HuH-7 (cell line): ENCODE measurements at regions not wholly inside any gene's neighbourhood (a gene's known extent, or its start where the extent isn't known, plus 50 kb on each side); places are given as distances from the start of the nearest gene placed in this dataset.

Experiments used
- DNase-seq: peaks from one replicate; pipeline ENCODE4 v3.0.0; 2011; ENCODE audit warnings: low spot score

DNA sequence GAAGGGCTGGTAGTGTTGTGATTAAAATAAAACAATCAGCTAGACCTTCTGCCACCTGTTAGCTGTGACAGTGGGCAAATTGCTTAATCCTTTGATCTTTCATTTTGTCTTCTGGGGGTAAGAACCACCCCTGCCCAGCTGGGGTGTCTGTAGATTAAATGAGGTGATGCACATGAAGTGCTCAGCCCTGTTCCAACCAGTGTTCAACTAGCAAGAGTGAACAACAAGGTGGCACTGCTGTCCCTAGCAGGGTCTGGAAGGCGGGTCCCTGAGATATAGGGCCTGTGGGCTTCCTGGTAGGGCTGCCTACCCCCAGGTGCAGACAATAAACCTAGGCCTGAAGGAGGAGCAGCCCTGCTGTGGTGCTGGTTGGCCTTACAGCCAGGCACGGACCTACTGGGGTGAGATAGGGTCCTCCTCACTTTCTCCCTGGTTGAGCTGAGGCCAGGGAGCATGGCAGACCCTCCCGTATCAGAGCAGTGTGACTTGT, 60.6 kb downstream of the ARL6IP4 start:
- no peak for DNase-seq

DNA sequence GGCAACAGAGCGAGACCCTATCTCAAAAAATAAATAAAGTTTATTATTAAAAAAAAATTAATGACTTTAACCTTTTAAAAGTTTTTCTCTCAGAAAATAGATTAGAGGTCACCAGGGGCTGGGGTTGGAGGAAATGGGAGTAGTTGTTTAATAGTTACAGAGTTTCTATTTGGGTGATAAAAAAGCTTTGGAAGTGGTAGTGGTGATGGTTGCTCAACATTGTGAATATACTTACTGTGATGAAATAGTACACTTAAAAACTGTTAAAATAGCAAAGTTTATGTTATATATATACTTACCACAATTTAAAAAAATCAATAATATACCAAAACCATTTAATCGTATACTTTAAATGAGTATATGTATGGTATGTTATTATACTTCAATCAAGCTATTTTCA, 59.6 kb downstream of the ARL6IP4 start:
- DNase-seq: no peak

DNA sequence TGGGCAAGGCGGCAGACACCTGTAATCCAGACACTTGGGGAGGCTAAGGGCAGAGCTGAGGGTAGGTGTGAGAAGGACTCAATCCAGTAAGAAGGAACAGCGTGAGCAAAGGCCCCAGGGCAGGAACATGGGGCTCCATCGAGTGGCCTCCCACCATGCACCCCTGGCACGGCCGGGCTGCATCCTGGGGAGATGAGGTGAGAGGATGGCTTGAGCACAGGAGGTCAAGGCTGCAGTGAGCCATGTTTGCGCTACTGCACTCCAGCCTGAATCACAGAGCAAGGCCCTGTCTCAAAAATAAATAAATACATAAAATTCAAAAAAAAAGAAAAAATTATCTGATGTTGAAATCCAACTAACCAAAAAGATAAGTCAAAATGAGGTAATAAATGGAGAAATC, 58.5 kb downstream of the ARL6IP4 start:
- no peak for DNase-seq

DNA sequence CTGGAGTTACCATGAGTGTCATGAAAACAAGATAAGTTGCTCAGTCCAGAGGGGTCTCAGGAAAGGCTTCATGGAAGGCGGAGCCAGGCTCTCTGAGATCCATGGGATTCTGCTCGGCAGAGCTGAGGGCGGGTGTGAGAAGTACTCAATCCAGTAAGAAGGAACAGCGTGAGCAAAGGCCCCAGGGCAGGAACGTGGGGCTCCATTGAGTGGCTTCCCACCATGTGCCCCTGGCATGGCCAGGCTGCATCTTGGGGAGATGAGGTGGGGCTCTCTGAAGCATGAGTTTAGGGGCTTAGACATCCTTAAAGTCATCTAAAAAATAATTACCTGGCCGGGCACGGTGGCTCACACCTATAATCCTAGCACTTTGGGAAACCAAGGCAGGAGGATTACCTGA, 58.0 kb downstream of the ARL6IP4 start:
- DNase-seq: no peak

DNA sequence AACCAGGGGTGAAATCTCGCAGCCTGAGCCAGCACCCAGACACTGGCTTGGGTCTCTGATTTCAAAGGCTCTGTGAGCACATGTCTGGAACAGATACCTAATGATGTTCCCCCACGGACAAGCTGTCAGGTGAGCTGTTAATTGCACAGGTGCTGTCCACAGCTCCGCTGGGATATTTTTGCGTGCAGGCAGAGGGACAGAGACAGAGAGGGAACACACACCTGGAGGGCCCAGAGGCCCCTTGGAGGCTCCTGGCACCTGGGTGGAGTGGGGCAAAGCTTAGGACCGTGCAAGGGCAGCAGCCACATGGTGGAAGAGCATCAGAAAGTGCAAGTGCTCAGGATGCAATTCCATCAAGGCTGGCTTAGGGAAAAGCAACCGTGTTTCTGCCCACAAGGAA, 57.3 kb downstream of the ARL6IP4 start:
- no peak for DNase-seq

DNA sequence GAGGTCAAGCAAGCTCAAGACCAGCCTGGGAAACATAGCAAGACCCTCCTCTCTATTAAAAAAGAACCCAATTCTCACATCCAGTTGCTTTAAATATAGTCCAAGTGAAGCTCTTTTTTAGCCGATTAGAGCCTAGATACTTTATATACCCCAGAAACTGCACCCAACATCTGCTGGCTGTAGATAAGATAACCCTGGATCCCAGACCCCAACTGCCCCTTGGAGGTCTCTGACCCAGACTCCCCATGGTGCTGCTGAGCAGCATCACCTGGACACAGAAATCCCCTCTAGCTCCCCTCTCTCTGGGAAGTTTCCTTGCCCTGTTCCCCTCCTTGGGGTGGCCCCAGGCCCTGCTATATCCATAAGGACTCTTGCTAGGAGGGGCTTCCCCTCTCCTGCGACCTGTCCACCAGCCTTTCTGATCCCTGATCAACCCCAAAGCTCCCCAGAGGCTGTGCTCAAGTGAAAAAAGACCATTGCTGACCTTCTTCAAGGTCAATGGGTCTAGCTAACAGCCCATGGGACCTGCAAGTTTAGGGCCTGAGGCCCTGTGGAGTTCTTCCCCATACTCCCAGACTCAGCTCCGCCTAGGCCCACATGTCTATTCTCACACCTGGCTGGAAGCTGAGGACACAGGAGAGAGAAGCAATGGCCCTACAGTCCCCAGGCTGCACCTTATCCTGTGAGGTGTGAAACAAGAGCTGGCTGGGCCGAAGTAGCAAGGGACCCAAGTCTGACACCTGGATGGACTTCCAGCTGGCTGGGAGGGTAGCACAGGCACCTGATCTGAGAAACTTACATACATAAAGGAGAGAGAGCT, 56.2 kb downstream of the ARL6IP4 start:
- no peak for DNase-seq

DNA sequence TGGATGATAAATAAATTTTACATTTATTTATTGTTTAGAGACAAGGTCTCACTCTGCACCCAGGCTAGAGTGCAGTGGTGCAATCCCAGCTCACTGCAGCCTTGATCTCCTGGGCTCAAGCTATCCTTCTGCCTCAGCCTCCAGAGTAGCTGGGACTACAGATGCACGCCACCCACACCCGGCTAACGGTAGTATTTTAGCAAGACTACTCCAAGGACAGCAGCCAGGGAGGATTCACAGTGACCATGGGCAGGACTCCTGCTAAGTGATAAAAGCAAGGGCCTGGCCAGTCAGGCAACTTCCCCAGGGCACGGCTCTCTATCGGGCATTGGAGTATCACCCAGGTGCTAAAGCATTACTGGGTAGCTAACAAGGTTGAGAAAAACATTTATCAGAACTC, 55.4 kb downstream of the ARL6IP4 start:
- no peak for DNase-seq

DNA sequence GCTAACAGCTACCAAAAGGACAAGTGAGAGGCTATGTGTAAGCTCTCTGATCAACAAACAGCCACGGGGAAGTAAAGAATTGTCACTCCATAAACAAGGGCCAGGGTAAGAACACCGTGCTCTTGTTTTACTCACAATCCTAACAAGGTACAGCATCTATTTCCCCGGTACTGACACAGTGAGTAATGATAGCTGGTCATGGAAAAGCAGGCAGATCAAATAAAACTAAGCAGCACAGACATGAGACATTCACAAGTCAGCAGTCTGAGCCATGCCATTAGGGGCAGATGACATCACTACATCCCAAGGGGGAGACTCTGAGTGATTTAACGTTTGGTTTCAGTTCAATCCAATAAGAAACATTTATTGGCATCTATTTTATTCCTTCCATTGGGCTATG, 54.4 kb downstream of the ARL6IP4 start:
- no peak for DNase-seq

DNA sequence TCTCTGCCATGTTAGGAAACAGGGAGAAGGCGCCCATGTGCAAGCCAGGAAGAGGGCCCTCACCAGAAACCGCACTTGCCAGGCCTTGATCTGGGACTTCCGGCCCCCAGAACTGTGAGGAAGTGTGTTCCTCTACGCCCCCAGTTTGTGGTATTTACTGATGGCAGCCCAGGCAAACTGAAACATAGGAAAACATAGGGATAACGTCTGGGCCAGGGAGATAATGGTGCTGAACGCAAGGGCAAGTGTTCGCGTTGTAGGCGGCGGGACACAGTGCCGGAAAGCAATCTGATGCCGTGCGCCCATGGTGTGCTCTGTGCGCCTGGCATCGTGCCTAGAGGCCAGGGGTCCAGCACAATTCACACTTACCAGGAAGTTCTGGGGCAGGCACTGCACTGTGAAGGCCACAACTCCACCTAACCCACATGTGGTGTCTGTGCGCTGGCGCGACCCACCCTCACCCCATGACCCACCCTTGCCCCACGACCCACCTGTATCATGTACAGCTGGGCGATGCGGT, 53.6 kb downstream of the ARL6IP4 start:
- no peak for DNase-seq

DNA sequence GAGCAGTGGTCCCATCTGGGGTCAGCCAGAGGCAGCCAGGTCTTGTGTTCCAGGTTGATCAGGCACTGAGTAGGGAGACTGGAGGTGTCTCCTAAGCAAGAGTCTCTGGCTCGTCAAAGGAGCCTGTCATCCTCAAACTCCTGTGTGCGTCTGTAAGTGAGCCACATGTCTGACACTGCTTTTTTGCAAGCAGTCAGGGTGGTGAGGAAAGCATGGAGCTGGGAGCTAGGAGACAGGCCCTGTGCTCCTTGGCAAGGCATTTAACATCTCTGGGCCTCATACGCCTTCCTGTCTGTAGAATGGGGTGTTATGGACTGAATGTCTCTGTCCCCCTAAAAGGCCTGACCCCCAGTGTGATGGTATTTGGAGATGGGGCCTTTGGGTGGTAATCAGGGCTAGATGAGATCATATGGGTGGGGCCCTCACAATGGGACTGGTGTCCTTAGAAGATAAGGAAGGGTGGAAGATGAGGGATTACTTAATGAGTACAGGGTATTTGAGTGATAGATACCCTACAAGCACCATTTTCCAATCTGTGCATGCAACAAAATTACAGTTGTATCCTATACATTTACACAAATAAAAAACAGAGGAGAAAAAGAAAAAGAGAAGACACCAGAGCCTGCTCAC, 53.0 kb downstream of the ARL6IP4 start:
- no peak for DNase-seq

DNA sequence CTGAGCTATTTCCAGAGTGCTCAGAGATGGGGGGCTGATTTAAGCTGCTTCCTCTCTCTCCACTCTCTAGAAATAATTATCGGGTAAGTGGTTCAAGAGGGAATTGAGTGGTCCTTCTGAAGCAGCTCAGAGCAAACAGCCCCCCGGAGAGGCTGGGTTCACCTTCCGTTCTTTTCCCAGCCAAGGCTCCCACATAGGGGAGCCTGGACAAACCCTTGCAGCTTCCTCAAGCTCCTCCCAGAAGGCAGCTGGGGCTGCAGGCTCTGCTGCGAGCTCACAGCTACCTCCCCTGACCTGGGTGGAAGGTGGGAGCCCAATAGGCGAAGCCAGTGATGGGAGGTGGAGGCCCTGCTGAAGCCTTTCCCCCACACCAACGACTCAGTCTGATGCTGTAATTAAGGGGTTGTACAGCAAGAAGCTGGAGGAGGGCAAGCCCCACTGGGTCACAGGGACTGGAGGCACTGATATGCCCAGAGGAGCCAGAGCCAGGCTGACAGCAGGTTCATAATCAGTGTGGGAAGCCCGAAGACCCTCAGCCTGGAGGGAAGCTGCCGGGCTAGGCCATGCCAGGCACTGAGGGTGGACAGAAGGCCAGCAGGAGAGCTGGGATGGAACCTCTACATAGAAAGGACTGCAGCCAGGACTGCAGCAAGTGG, 52.4 kb downstream of the ARL6IP4 start:
- DNase-seq: no peak
